ENCODE measurements at regions not wholly inside any gene's neighbourhood (a gene's known extent, or its start where the extent isn't known, plus 50 kb on each side); places are given as distances from the start of the nearest gene placed in this dataset.

DNA sequence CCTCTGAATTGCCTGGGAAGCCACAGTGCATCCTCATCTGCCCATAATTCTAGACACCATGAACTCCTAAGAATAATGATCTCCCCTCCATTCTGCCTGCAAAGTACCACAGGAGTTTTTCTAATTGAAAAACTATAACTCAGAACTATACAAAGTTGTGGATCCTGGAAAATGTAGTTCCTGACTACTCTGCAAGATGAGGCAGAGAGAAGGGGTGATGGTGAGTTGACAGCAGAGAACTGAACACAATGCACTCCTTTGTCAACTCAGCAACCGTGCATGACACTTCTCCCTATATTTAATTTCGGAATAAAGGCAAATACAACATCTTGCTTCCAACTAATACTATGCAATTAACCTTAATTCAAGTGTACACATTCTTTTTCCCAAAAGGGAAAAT, 471.1 kb upstream of the FAM98A start:
- TF ChIP-seq, protein P1, sequence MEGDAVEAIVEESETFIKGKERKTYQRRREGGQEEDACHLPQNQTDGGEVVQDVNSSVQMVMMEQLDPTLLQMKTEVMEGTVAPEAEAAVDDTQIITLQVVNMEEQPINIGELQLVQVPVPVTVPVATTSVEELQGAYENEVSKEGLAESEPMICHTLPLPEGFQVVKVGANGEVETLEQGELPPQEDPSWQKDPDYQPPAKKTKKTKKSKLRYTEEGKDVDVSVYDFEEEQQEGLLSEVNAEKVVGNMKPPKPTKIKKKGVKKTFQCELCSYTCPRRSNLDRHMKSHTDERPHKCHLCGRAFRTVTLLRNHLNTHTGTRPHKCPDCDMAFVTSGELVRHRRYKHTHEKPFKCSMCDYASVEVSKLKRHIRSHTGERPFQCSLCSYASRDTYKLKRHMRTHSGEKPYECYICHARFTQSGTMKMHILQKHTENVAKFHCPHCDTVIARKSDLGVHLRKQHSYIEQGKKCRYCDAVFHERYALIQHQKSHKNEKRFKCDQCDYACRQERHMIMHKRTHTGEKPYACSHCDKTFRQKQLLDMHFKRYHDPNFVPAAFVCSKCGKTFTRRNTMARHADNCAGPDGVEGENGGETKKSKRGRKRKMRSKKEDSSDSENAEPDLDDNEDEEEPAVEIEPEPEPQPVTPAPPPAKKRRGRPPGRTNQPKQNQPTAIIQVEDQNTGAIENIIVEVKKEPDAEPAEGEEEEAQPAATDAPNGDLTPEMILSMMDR (IDR thresholded peaks at IDR 0.05) = no peak
- TF ChIP-seq POLR2A (IDR thresholded peaks at IDR 0.05) = no peak

Data from prostate gland (tissue), 2 donors.